K562 (cell line): ENCODE measurements at regions not wholly inside any gene's neighbourhood (a gene's known extent, or its start where the extent isn't known, plus 50 kb on each side); places are given as distances from the start of the nearest gene placed in this dataset.

ENCODE experiments used
- BACH1 ChIP-seq: fragments of 200-800 bp; sonication (Bioruptor generic); IDR thresholded peaks from 2 replicates; pipeline ENCODE4 v1.6.1; 2016; ENCODE audit warnings: missing genetic modification characterization, missing compliant biosample characterization
- CAMTA2 ChIP-seq: fragments of 250-450 bp; sonication (Bioruptor Pico); conservative IDR thresholded peaks from 2 replicates; pipeline ENCODE4 v1.5.1; 2022
- CBX2 ChIP-seq: fragments of 200-600 bp; sonication (generic); IDR thresholded peaks from one replicate; pipeline ENCODE4 v1.6.1; 2012; ENCODE audit warnings: mild to moderate bottlenecking, low read length, inconsistent platforms; ENCODE audit not compliant: insufficient read depth, poor library complexity, severe bottlenecking
- CBX3 ChIP-seq, 2 experiments: IDR thresholded peaks; 1 replicate in 1 of 2; 2 replicates in 1 of 2; pipeline ENCODE4 v1.6.1; 2012; ENCODE audit warnings: inconsistent platforms in 2 of 2, low read length in 2 of 2, borderline replicate concordance in 1 of 2, control low read depth in 1 of 2
- CXXC5 ChIP-seq: fragments of 250-450 bp; sonication (Bioruptor Pico); IDR thresholded peaks from 2 replicates; pipeline ENCODE4 v1.8.0; 2022; ENCODE audit warnings: inconsistent platforms, mild to moderate bottlenecking, moderate library complexity
- DMBX1 ChIP-seq: fragments of 250-450 bp; sonication (Bioruptor Pico); IDR thresholded peaks from 2 replicates; pipeline ENCODE4 v1.8.0; 2022; ENCODE audit warnings: inconsistent platforms, mild to moderate bottlenecking, moderate library complexity, borderline replicate concordance
- HDAC3 ChIP-seq: fragments of 450-650 bp; IDR thresholded peaks from 2 replicates; pipeline ENCODE4 v1.6.1; 2018; ENCODE audit warnings: borderline replicate concordance, mild to moderate bottlenecking, moderate library complexity; ENCODE audit not compliant: partially characterized antibody
- HOMEZ ChIP-seq: fragments of 250-450 bp; sonication (Bioruptor Pico); IDR thresholded peaks from 2 replicates; pipeline ENCODE4 v1.4.0; 2020; ENCODE audit warnings: mild to moderate bottlenecking, moderate library complexity
- JUNB ChIP-seq: fragments of 450-650 bp; formaldehyde crosslinking; conservative IDR thresholded peaks from 2 replicates; pipeline ENCODE4 v1.4.0; 2020; ENCODE audit warnings: mild to moderate bottlenecking
- MAFF ChIP-seq: IDR thresholded peaks from 2 replicates; pipeline ENCODE4 v1.6.1; 2012; ENCODE audit warnings: low read length, improper control_type of control experiment
- MCM2 ChIP-seq: fragments of 450-650 bp; IDR thresholded peaks from 2 replicates; pipeline ENCODE4 v1.6.1; 2017; ENCODE audit warnings: low read depth, mild to moderate bottlenecking
- MXD1 ChIP-seq: fragments of 250-450 bp; sonication (Bioruptor Pico); IDR thresholded peaks from 2 replicates; pipeline ENCODE4 v1.8.0; 2021; ENCODE audit warnings: borderline replicate concordance, mild to moderate bottlenecking, moderate library complexity; ENCODE audit not compliant: poor library complexity, severe bottlenecking
- MYC ChIP-seq, 2 experiments: fragments of 250-450 bp in 1 of 2; sonication (Bioruptor Pico) in 1 of 2; IDR thresholded peaks; 2 replicates each; pipeline versions ENCODE4 v1.5.1 to v1.6.1; 2012 to 2021; ENCODE audit warnings: low read depth in 2 of 2, borderline replicate concordance in 1 of 2, improper control_type of control experiment in 1 of 2, low read length in 1 of 2, mild to moderate bottlenecking in 1 of 2, moderate library complexity in 1 of 2
- NELFE ChIP-seq: IDR thresholded peaks from 2 replicates; pipeline ENCODE4 v1.6.1; 2011; ENCODE audit warnings: mild to moderate bottlenecking; ENCODE audit not compliant: insufficient read depth, insufficient read length
- RBBP5 ChIP-seq: fragments of 200-600 bp; sonication (generic); IDR thresholded peaks from 2 replicates; pipeline ENCODE4 v1.6.1; 2012; ENCODE audit warnings: borderline replicate concordance, mild to moderate bottlenecking, low read length, control low read depth, inconsistent platforms; ENCODE audit not compliant: insufficient read depth, poor library complexity, severe bottlenecking
- RUNX1 ChIP-seq: sonication (generic); IDR thresholded peaks from 2 replicates; pipeline ENCODE4 v1.6.1; 2016; ENCODE audit warnings: antibody characterized with exemption, low read depth
- SIN3A ChIP-seq, 2 experiments: fragments of 150-350 bp in 1 of 2; IDR thresholded peaks; 2 replicates each; pipeline ENCODE4 v1.6.1; 2011 to 2016; ENCODE audit warnings: borderline replicate concordance in 2 of 2, low read depth in 2 of 2, low read length in 2 of 2, mild to moderate bottlenecking in 2 of 2, moderate library complexity in 2 of 2; ENCODE audit not compliant: control insufficient read depth in 1 of 2
- SMAD1 ChIP-seq: fragments of 150-350 bp; IDR thresholded peaks from 2 replicates; pipeline ENCODE4 v1.6.1; 2014; ENCODE audit warnings: low read length, low read depth; ENCODE audit not compliant: partially characterized antibody
- SMARCA4 ChIP-seq: fragments of 450-650 bp; IDR thresholded peaks from 2 replicates; pipeline ENCODE4 v1.6.1; 2016
- SNAPC5 ChIP-seq: fragments of 250-450 bp; sonication (Bioruptor Pico); IDR thresholded peaks from 2 replicates; pipeline ENCODE4 v1.8.0; 2021; ENCODE audit warnings: moderate library complexity, mild to moderate bottlenecking, inconsistent platforms
- ZNF277 ChIP-seq: fragments of 250-450 bp; sonication (Bioruptor Pico); IDR thresholded peaks from 2 replicates; pipeline ENCODE4 v1.8.0; 2022; ENCODE audit warnings: inconsistent platforms, mild to moderate bottlenecking, moderate library complexity, borderline replicate concordance
- ZNF589 ChIP-seq: fragments of 200-800 bp; sonication (Bioruptor generic); IDR thresholded peaks from 2 replicates; pipeline ENCODE4 v1.6.1; 2016; ENCODE audit warnings: low read depth, missing genetic modification characterization, missing compliant biosample characterization
- ZNF668 ChIP-seq: fragments of 250-450 bp; sonication (Bioruptor Pico); IDR thresholded peaks from 2 replicates; pipeline ENCODE4 v1.8.0; 2022; ENCODE audit warnings: mild to moderate bottlenecking, inconsistent platforms
- ZZZ3 ChIP-seq: fragments of 450-650 bp; IDR thresholded peaks from 2 replicates; pipeline ENCODE4 v1.6.1; 2016; ENCODE audit warnings: antibody characterized with exemption, mild to moderate bottlenecking, moderate library complexity

- TF ChIP-seq HOMEZ (CRISPR knock-in tag) (no peak), SNAPC5 (CRISPR knock-in tag) (no peak), MCM2 (no peak), RBBP5 (no peak), ZNF668 (CRISPR knock-in tag) (no peak), JUNB (no peak), RUNX1 (no peak), NELFE (no peak), HDAC3 (no peak), MAFF (no peak), SMAD1 (no peak), CBX3 (IDR thresholded peaks at IDR 0.05; ENCODE audit: borderline replicate concordance in 1 of 2, low read length in 2 of 2) (no peak), MYC (IDR thresholded peaks at IDR 0.05; ENCODE audit: low read depth, low read length) (no peak), MYC (CRISPR knock-in tag; IDR thresholded peaks at IDR 0.05; ENCODE audit: borderline replicate concordance, low read depth) (no peak), ZNF277 (CRISPR knock-in tag) (no peak), CAMTA2 (CRISPR knock-in tag) (no peak), CBX2 (no peak), SMARCA4 (peak; percentile 16; the same call in 1 of the 2 replicates), SIN3A (IDR thresholded peaks at IDR 0.05; ENCODE audit: borderline replicate concordance in 2 of 2, control insufficient read depth in 1 of 2, low read depth in 2 of 2, low read length in 2 of 2) (peak; percentile 89 to 92; a peak in 3 of 4 replicates), CXXC5 (CRISPR knock-in tag) (0 out of 2 replicates have a peak, but pooled peaks have one; percentile 19), DMBX1 (no peak), BACH1 (tag) (0 out of 2 replicates have a peak, but pooled peaks have one; percentile 19), ZZZ3 (no peak), MXD1 (CRISPR knock-in tag) (no peak), ZNF589 (CRISPR knock-in tag) (0 out of 2 replicates have a peak, but pooled peaks have one; percentile 25)
Measured at GRCh38 chr7:106731646-106732444, 70.9 kb upstream of the CCDC71L start (continued).
